ENCODE measurements at regions not wholly inside any gene's neighbourhood (a gene's known extent, or its start where the extent isn't known, plus 50 kb on each side); places are given as distances from the start of the nearest gene placed in this dataset.

GRCh38 chr2:129281791-129282530, 697.5 kb upstream of the RAB6C start:
- no peak for TF ChIP-seq CTCF (IDR thresholded peaks at IDR 0.05; ENCODE audit: low read length, missing control alignments)
- DNase-seq (ENCODE audit: low read depth): no peak
- H3K4me3 ChIP-seq (replicated peaks; ENCODE audit: low read depth, low read length): no peak overlapping the region

- no peak for TF ChIP-seq CTCF (IDR thresholded peaks at IDR 0.05; ENCODE audit: low read length, missing control alignments)
- DNase-seq (ENCODE audit: low read depth): no peak
- no peak overlapping the region for H3K4me3 ChIP-seq (replicated peaks; ENCODE audit: low read depth, low read length)
Measured at GRCh38 chr2:129285012-129285411, 694.5 kb upstream of the RAB6C start.

- no peak for DNase-seq (ENCODE audit: low read depth)
- no peak for TF ChIP-seq CTCF (IDR thresholded peaks at IDR 0.05; ENCODE audit: low read length, missing control alignments)
- H3K4me3 ChIP-seq (replicated peaks; ENCODE audit: low read depth, low read length): no peak overlapping the region
Measured at GRCh38 chr2:129293326-129293725, 686.1 kb upstream of the RAB6C start.

- no peak overlapping the region for H3K4me3 ChIP-seq (replicated peaks; ENCODE audit: low read depth, low read length)
- DNase-seq (ENCODE audit: low read depth): no peak
- no peak for TF ChIP-seq CTCF (IDR thresholded peaks at IDR 0.05; ENCODE audit: low read length, missing control alignments)
Measured at GRCh38 chr2:129296396-129296795, 683.1 kb upstream of the RAB6C start.

GRCh38 chr2:129296806-129297205, 682.7 kb upstream of the RAB6C start:
- TF ChIP-seq CTCF (IDR thresholded peaks at IDR 0.05; ENCODE audit: low read length, missing control alignments): no peak
- H3K4me3 ChIP-seq (replicated peaks; ENCODE audit: low read depth, low read length): no peak overlapping the region
- DNase-seq (ENCODE audit: low read depth): no peak

- no peak for TF ChIP-seq CTCF (IDR thresholded peaks at IDR 0.05; ENCODE audit: low read length, missing control alignments)
- DNase-seq (ENCODE audit: low read depth): no peak
- no peak overlapping the region for H3K4me3 ChIP-seq (replicated peaks; ENCODE audit: low read depth, low read length)
Measured at GRCh38 chr2:129297430-129297829, 682.0 kb upstream of the RAB6C start.

GRCh38 chr2:129299338-129299737, 680.1 kb upstream of the RAB6C start:
- TF ChIP-seq CTCF (IDR thresholded peaks at IDR 0.05; ENCODE audit: low read length, missing control alignments): no peak
- no peak overlapping the region for H3K4me3 ChIP-seq (replicated peaks; ENCODE audit: low read depth, low read length)
- DNase-seq (ENCODE audit: low read depth): no peak
